ENCODE measurements at regions not wholly inside any gene's neighbourhood (a gene's known extent, or its start where the extent isn't known, plus 50 kb on each side); places are given as distances from the start of the nearest gene placed in this dataset.

GRCh38 chr6:28600245-28600644 is 74.6 kb downstream of the GPX5 start:
- TF ChIP-seq CTCF (conservative IDR thresholded peaks at IDR 0.05; ENCODE audit: low read depth, low read length) = no peak
- no peak for TF ChIP-seq EZH2 (IDR thresholded peaks at IDR 0.05; ENCODE audit: low read length, unreplicated experiment)
- no peak for TF ChIP-seq EZH2phosphoT487 (IDR thresholded peaks at IDR 0.05; ENCODE audit: borderline replicate concordance, low read length)

All from PC-3 (cell line).